DMS 273 (cell line): ENCODE measurements at regions not wholly inside any gene's neighbourhood (a gene's known extent, or its start where the extent isn't known, plus 50 kb on each side); places are given as distances from the start of the nearest gene placed in this dataset.

Experiments used
- DNase-seq: peaks from one replicate; lab custom pipeline; 2025; ENCODE audit not compliant: unreplicated experiment; lab: John Stamatoyannopoulos, UW

- DNase-seq = peak; percentile 18
Observed at GRCh38 chr3:88921986-88922385, 185.4 kb upstream of the EPHA3 start.

- DNase-seq = no peak
Observed at GRCh38 chr3:88926221-88926620, 181.2 kb upstream of the EPHA3 start.

- DNase-seq = no peak
Observed at GRCh38 chr3:88930611-88931010, 176.8 kb upstream of the EPHA3 start.

- DNase-seq = peak; percentile 86
Observed at GRCh38 chr3:88936831-88937230, 170.6 kb upstream of the EPHA3 start.

- DNase-seq = no peak
Observed at GRCh38 chr3:88940296-88940695, 167.1 kb upstream of the EPHA3 start.

- no peak for DNase-seq
Observed at GRCh38 chr3:88947013-88947412, 160.4 kb upstream of the EPHA3 start.

- no peak for DNase-seq
Observed at GRCh38 chr3:88954853-88955252, 152.6 kb upstream of the EPHA3 start.

GRCh38 chr3:88955274-88955673 lies 152.1 kb upstream of the EPHA3 start:
- DNase-seq = no peak

- DNase-seq = no peak
Observed at GRCh38 chr3:88957711-88958439, 149.5 kb upstream of the EPHA3 start.

- DNase-seq = no peak
Observed at GRCh38 chr3:88960019-88960418, 147.4 kb upstream of the EPHA3 start.

- no peak for DNase-seq
Observed at GRCh38 chr3:88963003-88963402, 144.4 kb upstream of the EPHA3 start.

GRCh38 chr3:88979760-88980159 lies 127.7 kb upstream of the EPHA3 start:
- DNase-seq = no peak

- DNase-seq = no peak
Observed at GRCh38 chr3:88983458-88983857, 124.0 kb upstream of the EPHA3 start.

GRCh38 chr3:88984256-88984655 lies 123.2 kb upstream of the EPHA3 start:
- DNase-seq = no peak

- no peak for DNase-seq
Observed at GRCh38 chr3:88984832-88985231, 122.6 kb upstream of the EPHA3 start.

GRCh38 chr3:88985491-88985890 lies 121.9 kb upstream of the EPHA3 start:
- no peak for DNase-seq

GRCh38 chr3:88986834-88987233 lies 120.6 kb upstream of the EPHA3 start:
- no peak for DNase-seq

GRCh38 chr3:88987776-88988175 lies 119.6 kb upstream of the EPHA3 start:
- no peak for DNase-seq

- DNase-seq = no peak
Observed at GRCh38 chr3:88988906-88989305, 118.5 kb upstream of the EPHA3 start.

- DNase-seq = no peak
Observed at GRCh38 chr3:88991496-88991895, 115.9 kb upstream of the EPHA3 start.

- DNase-seq = no peak
Observed at GRCh38 chr3:88996691-88997090, 110.7 kb upstream of the EPHA3 start.

- DNase-seq = no peak
Observed at GRCh38 chr3:88997260-88997659, 110.2 kb upstream of the EPHA3 start.

GRCh38 chr3:89000886-89001285 lies 106.5 kb upstream of the EPHA3 start:
- peak; percentile 7 for DNase-seq
